Natural killer cell (primary cell): ENCODE measurements at regions not wholly inside any gene's neighbourhood (a gene's known extent, or its start where the extent isn't known, plus 50 kb on each side); places are given as distances from the start of the nearest gene placed in this dataset.

Experiments
- ATAC-seq, 3 donors: fragments of 150-1000 bp in 2 of 3; fragments of 200-7000 bp in 1 of 3; cut with Tn5 transposase; 1 replicate in 1 of 3; 2 replicates in 2 of 3; pipeline ENCODE4 v1.10.0; 2021; ENCODE audit warnings: mild to moderate bottlenecking in 2 of 3, moderate library complexity in 2 of 3
- DNase-seq, 2 donors: peaks; one replicate each; pipeline versions ENCODE4 v3.0.0 to v3.0.0-alpha.2; 2013 to 2021; ENCODE audit warnings: mixed read lengths in 1 of 2
- H3K27ac ChIP-seq: one replicate; pipeline ENCODE4 v1.5.1; 2013; ENCODE audit warnings: mild to moderate bottlenecking, low read length
- H3K27me3 ChIP-seq: one replicate; pipeline ENCODE4 v1.6.1; 2013; ENCODE audit warnings: low read length; ENCODE audit not compliant: control insufficient read depth, insufficient read depth
- H3K36me3 ChIP-seq: one replicate; pipeline ENCODE4 v1.6.1; 2013; ENCODE audit warnings: low read length; ENCODE audit not compliant: control insufficient read depth, insufficient read depth
- H3K4me1 ChIP-seq: one replicate; pipeline ENCODE4 v1.6.1; 2013; ENCODE audit warnings: low read length; ENCODE audit not compliant: control insufficient read depth, insufficient read depth
- H3K4me3 ChIP-seq: one replicate; pipeline ENCODE4 v1.5.1; 2013; ENCODE audit warnings: low read length
- H3K9me3 ChIP-seq: one replicate; pipeline ENCODE4 v1.6.1; 2013; ENCODE audit warnings: low read length; ENCODE audit not compliant: control insufficient read depth, insufficient read depth
- H3K27ac Mint-ChIP-seq, 2 donors: one replicate each; pipeline ENCODE4 v1.8.0; 2022; ENCODE audit warnings: mild to moderate bottlenecking in 2 of 2, mixed read lengths in 2 of 2, moderate library complexity in 1 of 2
- H3K27me3 Mint-ChIP-seq, 2 donors: one replicate each; pipeline ENCODE4 v1.8.0; 2022; ENCODE audit warnings: low read depth in 2 of 2, mixed read lengths in 2 of 2
- H3K36me3 Mint-ChIP-seq: one replicate; pipeline ENCODE4 v1.8.0; 2022; ENCODE audit warnings: mixed read lengths
- H3K4me1 Mint-ChIP-seq, 2 donors: one replicate each; pipeline ENCODE4 v1.8.0; 2022; ENCODE audit warnings: mixed read lengths in 2 of 2
- H3K4me3 Mint-ChIP-seq: one replicate; pipeline ENCODE4 v1.8.0; 2022; ENCODE audit warnings: mild to moderate bottlenecking, moderate library complexity, mixed read lengths
- H3K9me3 Mint-ChIP-seq, 2 donors: one replicate each; pipeline ENCODE4 v1.8.0; 2022; ENCODE audit warnings: mixed read lengths in 2 of 2
- WGBS: methylation state at CpG from one replicate; pipeline ENCODE4 v1.1.7; 2013; ENCODE audit warnings: missing lambda C conversion rate; ENCODE audit not compliant: insufficient coverage; 5-methylcytosine and 5-hydroxymethylcytosine counted together
- intact Hi-C: fragments of 100-400 bp; cut with micrococcal nuclease; formaldehyde crosslinking; loops from one replicate; pipeline ENCODE4 v1.14.2; 2022
- TF ChIP-seq, protein P1 (sequence below): fragments of 200-600 bp; IDR thresholded peaks from one replicate; pipeline ENCODE4 v1.8.0; 2022; ENCODE audit warnings: antibody characterized with exemption

DNA sequence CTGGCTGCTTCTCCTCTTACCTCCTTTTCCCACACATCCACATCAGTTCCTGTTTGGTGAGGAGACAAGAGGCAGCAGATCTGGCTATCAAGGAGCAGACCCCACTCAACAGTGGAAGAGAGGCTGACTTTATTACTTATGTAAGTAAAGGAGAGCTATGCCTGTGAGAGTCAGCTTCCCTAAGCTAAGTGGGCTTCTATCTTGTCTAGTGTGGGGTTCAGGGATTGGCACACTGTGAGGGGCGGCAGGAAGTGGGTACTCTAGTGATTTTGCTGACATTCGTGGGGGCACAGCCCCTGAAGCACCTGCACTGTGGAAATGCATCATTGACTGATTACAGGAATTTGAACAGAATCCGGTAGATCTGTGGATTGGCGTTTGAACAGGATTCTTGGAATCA lies 163.5 kb upstream of the IRX1 start:
- TF ChIP-seq, protein P1, sequence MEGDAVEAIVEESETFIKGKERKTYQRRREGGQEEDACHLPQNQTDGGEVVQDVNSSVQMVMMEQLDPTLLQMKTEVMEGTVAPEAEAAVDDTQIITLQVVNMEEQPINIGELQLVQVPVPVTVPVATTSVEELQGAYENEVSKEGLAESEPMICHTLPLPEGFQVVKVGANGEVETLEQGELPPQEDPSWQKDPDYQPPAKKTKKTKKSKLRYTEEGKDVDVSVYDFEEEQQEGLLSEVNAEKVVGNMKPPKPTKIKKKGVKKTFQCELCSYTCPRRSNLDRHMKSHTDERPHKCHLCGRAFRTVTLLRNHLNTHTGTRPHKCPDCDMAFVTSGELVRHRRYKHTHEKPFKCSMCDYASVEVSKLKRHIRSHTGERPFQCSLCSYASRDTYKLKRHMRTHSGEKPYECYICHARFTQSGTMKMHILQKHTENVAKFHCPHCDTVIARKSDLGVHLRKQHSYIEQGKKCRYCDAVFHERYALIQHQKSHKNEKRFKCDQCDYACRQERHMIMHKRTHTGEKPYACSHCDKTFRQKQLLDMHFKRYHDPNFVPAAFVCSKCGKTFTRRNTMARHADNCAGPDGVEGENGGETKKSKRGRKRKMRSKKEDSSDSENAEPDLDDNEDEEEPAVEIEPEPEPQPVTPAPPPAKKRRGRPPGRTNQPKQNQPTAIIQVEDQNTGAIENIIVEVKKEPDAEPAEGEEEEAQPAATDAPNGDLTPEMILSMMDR, result no peak
- no peak for DNase-seq
- Mint-ChIP-seq H3K27ac (no peak overlapping the region), H3K4me1 (no peaks in the 10 kb centered on the region), H3K27me3 (no peaks in the 10 kb centered on the region), H3K9me3 (no peaks in the 10 kb centered on the region), H3K4me3 (no peak overlapping the region), H3K36me3 (no peaks in the 10 kb centered on the region)
- intact Hi-C loops, result no loop called here
- WGBS, result 78% methylated on average over 4 of the region's 4 CpGs
- Histone ChIP-seq H3K36me3 (no peaks in the 10 kb centered on the region), H3K9me3 (peaks cover 2% of the 10 kb centered on the region), H3K27me3 (no peaks in the 10 kb centered on the region), H3K4me3 (no peak overlapping the region), H3K4me1 (no peaks in the 10 kb centered on the region), H3K27ac (no peak overlapping the region)
- ATAC-seq, result no peak

DNA sequence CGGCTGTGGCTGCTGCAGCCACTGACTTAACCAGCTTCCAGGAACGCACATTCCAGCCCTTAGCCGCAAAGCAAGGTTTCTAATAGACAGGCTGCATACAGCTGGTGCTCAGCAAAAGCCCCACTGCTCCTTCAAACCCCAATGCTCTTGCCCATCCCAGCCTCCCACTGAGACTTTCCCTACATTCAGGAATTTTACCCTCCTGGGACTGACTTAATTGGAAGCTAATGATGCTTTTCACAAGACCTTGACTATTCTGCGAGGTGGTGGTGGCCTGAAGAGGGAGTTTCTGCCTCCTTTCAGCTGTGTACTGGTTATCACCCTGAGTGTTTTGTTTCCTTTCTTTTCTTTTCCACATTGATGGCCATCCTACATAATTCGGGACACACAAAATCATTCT lies 164.9 kb upstream of the IRX1 start:
- Mint-ChIP-seq H3K36me3 (no peaks in the 10 kb centered on the region), H3K27ac (no peak overlapping the region), H3K4me3 (no peak overlapping the region), H3K9me3 (peaks cover 0 to 2% of the 10 kb centered on the region in 2 donors), H3K4me1 (no peaks in the 10 kb centered on the region), H3K27me3 (no peaks in the 10 kb centered on the region)
- Histone ChIP-seq H3K9me3 (peaks cover 2% of the 10 kb centered on the region), H3K27ac (no peak overlapping the region), H3K4me3 (no peak overlapping the region), H3K4me1 (no peaks in the 10 kb centered on the region), H3K27me3 (no peaks in the 10 kb centered on the region), H3K36me3 (no peaks in the 10 kb centered on the region)
- DNase-seq (no peak), ATAC-seq (no peak)
- intact Hi-C loops, result no loop called here
- WGBS, result 67% methylated on average over 4 of the region's 5 CpGs
- TF ChIP-seq, protein P1, result no peak

DNA sequence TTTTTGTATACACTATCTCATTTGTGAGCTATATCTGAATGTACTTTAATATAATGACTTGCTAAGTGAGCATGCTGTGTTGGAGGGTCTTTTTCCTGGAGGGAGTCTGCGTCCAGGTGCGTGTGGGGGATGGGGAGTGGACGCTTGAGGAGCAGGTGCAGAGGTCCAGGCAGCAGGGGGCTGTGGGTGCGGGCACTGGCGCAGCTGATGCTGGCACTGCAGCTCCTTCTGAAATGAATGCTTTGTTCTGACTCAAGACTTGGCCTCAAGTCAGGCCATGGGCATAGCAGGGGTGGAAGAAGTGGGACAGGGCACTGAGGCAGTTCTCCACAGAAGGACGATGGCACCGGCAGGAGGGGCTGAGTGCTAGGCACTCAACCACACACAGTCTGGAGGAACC lies 165.7 kb upstream of the IRX1 start:
- Mint-ChIP-seq H3K36me3 (no peaks in the 10 kb centered on the region), H3K9me3 (peaks cover 0 to 2% of the 10 kb centered on the region in 2 donors), H3K27ac (no peak overlapping the region), H3K4me3 (no peak overlapping the region), H3K27me3 (no peaks in the 10 kb centered on the region), H3K4me1 (no peaks in the 10 kb centered on the region)
- TF ChIP-seq, protein P1, result no peak
- no peak overlapping the region for H3K27ac ChIP-seq
- ATAC-seq, result no peak
- peaks cover 2% of the 10 kb centered on the region for H3K9me3 ChIP-seq
- H3K36me3 ChIP-seq, result no peaks in the 10 kb centered on the region
- H3K4me3 ChIP-seq, result no peak overlapping the region
- DNase-seq, result no peak
- H3K27me3 ChIP-seq, result no peaks in the 10 kb centered on the region
- WGBS, result 70% methylated on average over 7 of the region's 7 CpGs
- no peaks in the 10 kb centered on the region for H3K4me1 ChIP-seq
- intact Hi-C loops, result no loop called here

DNA sequence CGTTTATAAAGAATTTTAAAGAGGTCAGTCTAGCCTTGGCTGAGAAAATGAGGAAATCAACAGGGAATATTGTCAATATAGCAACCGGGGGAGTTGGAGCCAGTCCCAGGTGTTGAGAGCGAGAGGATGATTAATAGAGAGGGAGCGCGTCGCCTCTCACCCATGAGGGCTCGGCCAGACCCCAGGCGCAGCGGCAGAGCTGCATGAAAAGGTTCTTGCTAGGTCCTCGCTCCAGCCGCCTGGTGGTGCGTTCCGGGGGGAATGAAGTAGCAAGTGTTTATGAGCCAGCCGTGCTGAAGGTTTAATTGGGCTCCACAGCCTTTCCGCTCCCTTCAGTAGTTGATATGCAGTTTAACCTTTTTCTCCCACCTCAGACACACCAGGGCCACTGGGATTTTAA lies 167.3 kb upstream of the IRX1 start:
- TF ChIP-seq, protein P1, result no peak
- Mint-ChIP-seq H3K27ac (no peak overlapping the region), H3K4me1 (no peaks in the 10 kb centered on the region), H3K36me3 (no peaks in the 10 kb centered on the region), H3K9me3 (peaks cover 0 to 2% of the 10 kb centered on the region in 2 donors), H3K4me3 (no peak overlapping the region), H3K27me3 (no peaks in the 10 kb centered on the region)
- Histone ChIP-seq H3K4me1 (no peaks in the 10 kb centered on the region), H3K4me3 (no peak overlapping the region), H3K27ac (no peak overlapping the region), H3K27me3 (no peaks in the 10 kb centered on the region), H3K9me3 (peaks cover 2% of the 10 kb centered on the region), H3K36me3 (no peaks in the 10 kb centered on the region)
- no peak for DNase-seq
- intact Hi-C loops, result no loop called here
- 39% methylated on average over 15 of the region's 15 CpGs for WGBS
- ATAC-seq, result no peak
